NCI-H1048 (cell line): ENCODE measurements at regions not wholly inside any gene's neighbourhood (a gene's known extent, or its start where the extent isn't known, plus 50 kb on each side); places are given as distances from the start of the nearest gene placed in this dataset.

Experiments
- DNase-seq: peaks from one replicate; lab custom pipeline; 2025; lab: John Stamatoyannopoulos, UW

DNA sequence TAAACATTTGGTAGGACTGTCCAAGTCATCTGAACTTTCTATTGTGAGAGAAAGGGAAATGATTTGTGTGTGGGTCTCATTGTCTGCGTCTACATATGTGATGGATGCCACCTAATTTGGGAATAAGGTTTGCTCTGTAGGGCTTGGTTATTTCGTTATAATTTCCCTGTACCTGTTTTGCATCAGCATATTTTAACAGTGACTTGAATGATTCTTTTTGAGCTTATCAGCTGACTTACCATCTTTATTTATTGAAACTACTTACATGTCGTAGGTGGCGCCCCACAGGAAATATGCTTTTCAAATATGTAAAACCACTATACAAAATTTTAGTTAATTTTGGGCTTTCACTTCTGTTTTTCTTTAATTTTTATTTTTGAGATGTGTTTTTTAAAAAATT, 56.5 kb upstream of the BCAT1 start:
- DNase-seq = no peak

DNA sequence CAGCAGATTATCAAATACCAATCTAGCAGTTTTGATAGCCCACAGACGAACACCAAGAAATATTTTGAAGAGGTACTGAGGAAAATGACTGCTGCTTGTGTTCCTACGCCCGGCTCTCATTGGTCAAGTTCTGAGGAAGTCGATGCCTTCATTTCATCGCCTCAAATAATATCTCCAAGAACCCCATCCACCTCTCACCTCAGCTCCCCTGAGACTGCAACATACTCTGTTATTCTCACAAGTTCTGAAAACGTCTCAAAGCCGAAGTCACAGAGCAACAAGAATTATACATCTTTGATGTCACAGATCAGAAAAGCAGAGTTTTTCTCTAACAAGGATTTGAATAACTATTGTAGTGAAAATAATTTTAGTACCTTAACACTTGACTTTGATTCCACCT, 55.5 kb upstream of the BCAT1 start:
- no peak for DNase-seq

DNA sequence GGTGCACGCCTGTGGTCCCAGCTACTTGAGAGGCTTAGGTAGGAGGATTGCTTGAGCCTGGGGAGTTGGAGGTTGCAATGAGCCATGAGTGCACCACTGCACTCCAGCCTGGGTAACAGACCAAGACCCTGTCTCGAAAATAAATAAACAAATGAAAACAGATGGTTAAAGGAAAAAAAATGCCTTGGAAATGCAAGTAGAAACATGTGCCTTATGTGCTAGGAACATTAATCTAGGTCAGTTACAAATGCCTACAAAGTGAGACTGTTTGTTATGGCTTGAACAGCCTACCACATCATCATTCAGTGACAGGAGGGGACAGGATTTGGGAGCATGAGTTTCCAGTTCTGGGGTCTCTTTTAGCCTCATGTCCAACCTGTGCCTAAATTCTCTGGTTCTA, 52.4 kb upstream of the BCAT1 start:
- DNase-seq = no peak
